Neural crest cell (in vitro differentiated cells): ENCODE measurements at regions not wholly inside any gene's neighbourhood (a gene's known extent, or its start where the extent isn't known, plus 50 kb on each side); places are given as distances from the start of the nearest gene placed in this dataset.

Experiments used
- DNase-seq: peaks from one replicate; pipeline ENCODE4 v3.0.0; 2021; ENCODE audit warnings: low read depth, mixed read lengths, low spot score
- H3K27ac Mint-ChIP-seq: one replicate; pipeline ENCODE4 v1.8.0; 2021; ENCODE audit warnings: mild to moderate bottlenecking, mixed read lengths; ENCODE audit not compliant: unreplicated experiment
- H3K27me3 Mint-ChIP-seq: 2 replicates; pipeline ENCODE4 v1.8.0; 2021; ENCODE audit warnings: low read depth, mild to moderate bottlenecking, mixed read lengths
- H3K36me3 Mint-ChIP-seq: 2 replicates; pipeline ENCODE4 v1.8.0; 2021; ENCODE audit warnings: low read depth, mild to moderate bottlenecking, mixed read lengths
- H3K4me1 Mint-ChIP-seq: 2 replicates; pipeline ENCODE4 v1.8.0; 2021; ENCODE audit warnings: mixed read lengths
- H3K4me3 Mint-ChIP-seq: one replicate; pipeline ENCODE4 v1.8.0; 2021; ENCODE audit warnings: mild to moderate bottlenecking, mixed read lengths
- H3K9me3 Mint-ChIP-seq: 2 replicates; pipeline ENCODE4 v1.8.0; 2021; ENCODE audit warnings: mixed read lengths
- TF ChIP-seq, protein P1 (sequence below): fragments of 200-600 bp; sonication (generic); conservative IDR thresholded peaks from 2 replicates; pipeline ENCODE4 v1.5.0; 2021; ENCODE audit warnings: antibody characterized with exemption, mild to moderate bottlenecking

DNA sequence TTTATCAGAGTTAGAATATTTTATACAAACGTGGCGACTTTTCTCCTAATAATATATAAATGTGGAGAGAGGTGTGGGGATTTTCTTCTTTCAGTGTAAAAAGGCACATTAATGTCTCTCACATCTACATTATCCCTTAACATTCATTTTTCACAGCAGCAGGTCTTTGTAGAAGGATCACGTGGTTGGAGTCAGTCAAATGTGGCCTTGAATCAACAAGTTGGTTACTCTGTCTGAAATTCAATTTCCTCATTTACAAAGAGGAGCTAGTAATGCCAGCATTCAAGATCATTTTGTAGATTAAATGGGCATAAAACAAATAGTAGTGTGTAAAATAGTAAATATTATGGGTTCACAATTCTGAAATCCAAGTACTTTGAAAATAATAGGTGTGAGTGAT, 183.1 kb upstream of the SEMA3E start:
- Mint-ChIP-seq H3K4me3 (no peak overlapping the region), H3K9me3 (no peaks in the 10 kb centered on the region), H3K4me1 (peaks cover 11% of the 10 kb centered on the region), H3K27me3 (no peaks in the 10 kb centered on the region), H3K27ac (peak overlapping the region; percentile 36), H3K36me3 (no peaks in the 10 kb centered on the region)
- DNase-seq, result no peak
- TF ChIP-seq, protein P1, sequence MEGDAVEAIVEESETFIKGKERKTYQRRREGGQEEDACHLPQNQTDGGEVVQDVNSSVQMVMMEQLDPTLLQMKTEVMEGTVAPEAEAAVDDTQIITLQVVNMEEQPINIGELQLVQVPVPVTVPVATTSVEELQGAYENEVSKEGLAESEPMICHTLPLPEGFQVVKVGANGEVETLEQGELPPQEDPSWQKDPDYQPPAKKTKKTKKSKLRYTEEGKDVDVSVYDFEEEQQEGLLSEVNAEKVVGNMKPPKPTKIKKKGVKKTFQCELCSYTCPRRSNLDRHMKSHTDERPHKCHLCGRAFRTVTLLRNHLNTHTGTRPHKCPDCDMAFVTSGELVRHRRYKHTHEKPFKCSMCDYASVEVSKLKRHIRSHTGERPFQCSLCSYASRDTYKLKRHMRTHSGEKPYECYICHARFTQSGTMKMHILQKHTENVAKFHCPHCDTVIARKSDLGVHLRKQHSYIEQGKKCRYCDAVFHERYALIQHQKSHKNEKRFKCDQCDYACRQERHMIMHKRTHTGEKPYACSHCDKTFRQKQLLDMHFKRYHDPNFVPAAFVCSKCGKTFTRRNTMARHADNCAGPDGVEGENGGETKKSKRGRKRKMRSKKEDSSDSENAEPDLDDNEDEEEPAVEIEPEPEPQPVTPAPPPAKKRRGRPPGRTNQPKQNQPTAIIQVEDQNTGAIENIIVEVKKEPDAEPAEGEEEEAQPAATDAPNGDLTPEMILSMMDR, result no peak

DNA sequence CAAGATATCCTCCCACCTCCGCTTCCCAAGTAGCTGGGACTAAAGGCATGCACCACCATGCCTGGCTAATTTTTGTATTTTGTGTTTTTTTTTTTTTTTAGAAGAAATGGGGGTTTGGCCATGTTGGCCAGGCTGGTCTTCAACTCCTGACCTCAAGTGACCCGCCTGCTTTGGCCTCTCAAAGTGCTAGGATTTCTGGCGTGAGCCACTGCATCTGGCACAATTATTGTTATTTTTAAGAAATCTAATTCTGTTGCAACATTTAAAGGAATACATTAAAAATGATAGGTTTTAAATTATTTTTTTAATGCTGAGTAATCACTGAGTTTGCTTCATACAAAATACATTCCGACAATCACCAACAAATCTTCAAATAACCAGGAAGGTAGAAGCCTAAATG, 178.1 kb upstream of the SEMA3E start:
- no peak for DNase-seq
- TF ChIP-seq, protein P1, result no peak
- Mint-ChIP-seq H3K27ac (no peak overlapping the region), H3K9me3 (peaks cover 2% of the 10 kb centered on the region), H3K4me3 (no peak overlapping the region), H3K27me3 (no peaks in the 10 kb centered on the region), H3K36me3 (no peaks in the 10 kb centered on the region), H3K4me1 (no peaks in the 10 kb centered on the region)

DNA sequence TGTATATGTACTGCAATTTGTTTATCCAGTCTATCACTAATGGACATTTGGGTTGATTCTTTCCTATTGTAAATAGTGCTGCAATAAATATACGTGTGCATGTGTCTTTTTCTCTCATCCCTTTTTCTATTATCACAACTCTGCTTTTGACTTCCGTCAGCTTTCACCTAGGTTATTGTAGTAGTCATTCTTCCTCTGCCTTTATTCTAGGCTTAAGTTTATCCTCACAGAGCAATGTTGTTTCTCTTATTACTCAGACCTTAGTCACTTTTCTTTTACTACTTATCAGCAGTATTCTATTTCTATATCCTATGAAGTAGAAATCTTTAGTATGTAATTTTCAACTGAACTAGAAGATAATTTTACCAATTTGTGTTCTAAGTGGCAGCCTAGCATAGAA, 175.3 kb upstream of the SEMA3E start:
- no peak for DNase-seq
- H3K27me3 Mint-ChIP-seq, result no peaks in the 10 kb centered on the region
- H3K9me3 Mint-ChIP-seq, result peaks cover 2% of the 10 kb centered on the region
- H3K36me3 Mint-ChIP-seq, result no peaks in the 10 kb centered on the region
- no peak overlapping the region for H3K4me3 Mint-ChIP-seq
- no peak overlapping the region for H3K27ac Mint-ChIP-seq
- TF ChIP-seq, protein P1, result no peak
- H3K4me1 Mint-ChIP-seq, result no peaks in the 10 kb centered on the region

DNA sequence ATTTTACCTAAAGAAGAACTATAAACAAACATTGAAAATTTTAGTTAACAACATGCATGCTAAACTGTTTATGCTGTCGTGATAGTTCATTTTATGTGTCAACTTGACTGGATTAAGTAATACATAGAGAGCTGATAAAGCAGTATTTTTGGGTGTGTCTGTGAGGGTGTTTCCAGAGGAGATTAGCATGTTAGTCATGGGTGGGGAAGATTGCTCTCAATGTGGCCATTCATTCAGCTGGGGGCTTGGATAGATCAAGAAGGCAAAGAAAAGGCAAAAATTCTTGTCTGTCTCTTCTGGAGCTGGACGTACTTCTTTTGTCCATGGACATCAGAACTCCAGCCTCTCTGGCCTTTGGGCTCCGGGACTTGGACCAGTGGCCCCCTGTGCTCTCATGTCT, 172.9 kb upstream of the SEMA3E start:
- Mint-ChIP-seq H3K4me1 (no peaks in the 10 kb centered on the region), H3K4me3 (no peak overlapping the region), H3K9me3 (peaks cover 2% of the 10 kb centered on the region), H3K36me3 (no peaks in the 10 kb centered on the region), H3K27me3 (no peaks in the 10 kb centered on the region), H3K27ac (no peak overlapping the region)
- DNase-seq, result no peak
- TF ChIP-seq, protein P1, result no peak

DNA sequence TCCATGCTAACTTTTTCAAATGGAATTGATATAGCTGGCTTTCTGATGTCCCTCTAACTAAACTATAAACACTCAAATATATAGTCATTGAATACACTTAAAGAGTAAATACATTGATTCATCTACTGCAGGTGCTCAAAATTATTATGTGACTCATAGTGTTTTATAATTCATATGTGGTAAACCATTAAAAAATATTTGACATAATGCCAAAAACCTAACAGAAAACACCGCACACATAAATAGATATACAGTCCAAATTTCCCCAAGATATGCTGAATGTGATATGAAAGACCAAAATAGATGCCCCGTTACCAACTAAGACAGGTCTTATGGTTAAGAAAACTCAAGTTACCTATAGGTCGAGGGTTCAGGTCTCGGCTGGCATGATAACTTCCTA, 171.7 kb upstream of the SEMA3E start:
- Mint-ChIP-seq H3K4me3 (no peak overlapping the region), H3K27me3 (no peaks in the 10 kb centered on the region), H3K4me1 (no peaks in the 10 kb centered on the region), H3K27ac (no peak overlapping the region), H3K9me3 (peaks cover 2% of the 10 kb centered on the region), H3K36me3 (no peaks in the 10 kb centered on the region)
- TF ChIP-seq, protein P1, result no peak
- DNase-seq, result no peak

DNA sequence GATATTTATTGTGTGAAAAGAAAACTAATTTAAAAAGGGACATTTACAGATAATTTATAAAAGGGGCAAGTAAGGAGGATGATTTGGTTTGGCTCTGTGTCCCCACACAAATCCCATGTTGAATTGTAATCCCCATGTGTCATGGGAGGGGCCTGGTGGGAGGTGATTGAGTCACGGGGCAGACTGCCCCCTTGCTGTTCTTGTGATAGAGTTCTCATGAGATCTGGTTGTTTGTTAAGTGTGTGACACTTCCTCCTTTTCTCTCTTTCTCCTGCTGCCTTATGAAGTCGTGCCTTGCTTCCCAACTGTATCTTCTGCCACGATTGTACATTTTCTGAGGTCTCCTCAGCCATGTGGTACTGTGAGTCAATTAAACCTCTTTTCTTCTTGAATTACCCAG, 171.0 kb upstream of the SEMA3E start:
- Mint-ChIP-seq H3K4me3 (no peak overlapping the region), H3K27me3 (no peaks in the 10 kb centered on the region), H3K4me1 (no peaks in the 10 kb centered on the region), H3K9me3 (peaks cover 2% of the 10 kb centered on the region), H3K27ac (no peak overlapping the region), H3K36me3 (no peaks in the 10 kb centered on the region)
- no peak for DNase-seq
- TF ChIP-seq, protein P1, result no peak
